Right renal pelvis (tissue), 4 donors: ENCODE measurements at regions not wholly inside any gene's neighbourhood (a gene's known extent, or its start where the extent isn't known, plus 50 kb on each side); places are given as distances from the start of the nearest gene placed in this dataset.

Experiments
- DNase-seq, 4 donors: peaks; one replicate each; pipeline ENCODE4 v3.0.0-alpha.2; 2013; ENCODE audit warnings: low read depth in 4 of 4, low spot score in 3 of 4, missing footprints in 1 of 4

DNA sequence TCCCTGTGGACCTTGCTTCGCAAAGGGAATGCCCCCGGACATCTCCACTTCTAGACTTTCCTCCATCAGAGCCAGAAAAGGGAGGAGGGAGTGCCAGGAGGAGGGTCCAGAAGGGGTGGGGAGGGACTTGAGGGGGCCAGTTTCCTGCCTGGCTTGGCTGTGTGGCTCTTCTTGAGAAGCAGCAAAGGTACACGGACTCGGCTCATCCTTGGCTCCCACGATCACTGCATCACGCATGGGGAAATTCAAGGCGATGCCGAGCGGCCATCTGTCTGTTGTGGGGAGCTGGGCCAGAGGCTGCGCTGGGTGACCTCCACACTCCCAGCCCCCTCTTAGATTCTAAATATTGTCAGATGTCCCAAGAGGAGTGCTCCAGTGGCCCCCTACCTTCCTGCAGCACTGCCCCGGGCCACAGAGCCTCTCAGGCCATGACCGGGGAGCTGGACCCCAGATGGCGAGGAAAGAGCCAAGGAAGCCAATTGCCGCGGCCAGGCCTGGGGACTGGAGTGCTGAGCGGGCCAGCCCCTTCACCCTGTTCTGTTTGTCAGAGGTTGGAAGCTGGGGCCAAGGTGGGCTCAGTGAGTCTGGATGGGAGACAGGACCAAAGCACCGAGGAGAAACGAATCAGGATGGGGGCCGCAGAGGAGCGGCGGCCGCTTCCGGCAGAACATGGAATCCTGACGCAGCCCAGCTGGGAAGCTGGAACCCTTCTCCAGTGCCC, 104.5 kb downstream of the RBFOX3 start:
- no peak for DNase-seq

DNA sequence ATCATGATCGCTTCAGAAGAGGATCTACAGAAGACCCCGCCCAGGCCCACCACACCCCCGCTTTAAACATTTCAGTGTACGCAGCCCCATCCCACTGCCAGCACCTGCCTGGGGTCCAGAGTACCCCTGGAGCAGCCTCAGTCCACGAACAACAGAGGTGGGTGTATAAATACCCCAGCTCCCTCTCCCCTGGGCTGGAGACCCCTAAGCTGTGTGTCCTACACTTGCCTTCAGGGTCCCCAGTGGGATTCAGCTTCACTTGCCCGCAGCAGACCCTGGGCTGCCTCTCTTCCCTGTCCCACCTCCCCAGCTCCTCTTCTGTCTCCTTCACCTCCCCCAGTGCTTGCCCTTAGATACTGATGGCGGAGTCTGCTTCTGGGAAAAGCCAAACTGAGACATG, 105.7 kb downstream of the RBFOX3 start:
- DNase-seq: no peak

DNA sequence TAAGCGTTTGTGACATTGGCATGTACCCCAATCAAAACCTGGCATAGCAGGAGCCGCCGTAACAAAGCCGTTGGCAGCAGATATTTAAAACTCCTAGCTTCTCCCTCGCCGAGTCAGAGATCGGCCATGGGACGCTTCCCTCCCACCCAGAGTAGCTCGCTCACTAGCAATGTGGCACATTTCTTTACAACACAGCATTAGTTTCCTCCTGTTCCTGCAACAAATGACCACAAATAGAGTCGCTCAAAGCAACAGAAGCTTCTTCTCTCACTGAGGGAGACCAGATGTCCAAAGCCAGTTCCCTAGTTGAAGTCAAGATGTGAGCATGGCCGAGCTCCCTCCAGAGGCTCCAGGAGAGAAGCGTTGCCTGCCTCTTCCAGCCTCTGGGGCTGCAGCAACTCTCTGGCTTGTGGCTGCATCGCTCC, 106.7 kb downstream of the RBFOX3 start:
- no peak for DNase-seq

DNA sequence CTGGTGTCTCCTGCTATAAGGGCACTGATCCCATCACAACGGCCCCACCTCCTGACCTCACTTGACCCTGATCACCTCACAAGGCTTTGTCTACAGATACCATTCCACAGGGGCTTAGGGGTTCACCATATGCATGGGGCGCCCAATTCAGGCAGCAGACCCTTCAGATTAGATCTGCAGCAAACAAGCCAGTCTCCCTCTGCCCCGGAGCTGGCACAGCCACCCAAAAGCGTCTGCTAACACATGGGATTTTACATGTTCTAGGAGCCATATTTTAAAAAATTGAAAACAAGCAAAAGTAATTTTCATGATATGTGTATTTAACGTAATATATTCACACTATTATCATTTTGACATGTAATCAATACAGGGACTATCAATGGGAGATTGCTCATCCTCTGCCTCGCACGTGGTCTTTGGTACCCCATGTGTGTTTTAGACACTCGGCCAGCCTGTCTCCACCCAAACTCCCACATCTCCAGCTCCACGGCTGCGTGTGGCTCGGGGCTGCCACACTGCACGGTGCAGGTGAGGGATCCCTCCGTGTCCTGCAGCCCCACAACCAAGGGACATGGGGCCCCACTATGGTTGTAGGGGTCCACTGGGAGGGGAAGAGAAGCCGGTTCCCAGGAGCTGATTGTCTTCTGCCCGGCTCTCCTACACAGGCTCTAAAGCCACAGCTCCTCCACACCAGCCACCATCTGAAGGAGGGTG, 107.6 kb downstream of the RBFOX3 start:
- no peak for DNase-seq

DNA sequence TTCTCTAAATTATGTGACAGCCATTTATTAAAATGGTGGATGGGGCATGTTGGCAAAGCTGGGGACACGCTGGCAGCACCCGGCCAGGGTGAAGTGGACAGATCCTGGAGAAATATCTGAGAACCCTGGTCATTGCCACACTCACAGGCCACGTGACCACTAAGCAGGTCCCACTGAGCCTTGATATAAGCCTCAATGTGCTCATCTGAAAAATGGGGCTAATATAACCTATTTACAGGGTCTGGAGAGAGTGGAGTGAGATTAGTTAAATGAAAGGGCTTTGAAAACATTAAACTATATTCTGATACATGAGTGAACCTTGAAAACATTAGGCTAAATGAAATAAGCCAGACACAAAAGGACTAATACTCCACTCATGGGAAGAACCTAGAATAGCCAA, 108.9 kb downstream of the RBFOX3 start:
- DNase-seq: no peak

DNA sequence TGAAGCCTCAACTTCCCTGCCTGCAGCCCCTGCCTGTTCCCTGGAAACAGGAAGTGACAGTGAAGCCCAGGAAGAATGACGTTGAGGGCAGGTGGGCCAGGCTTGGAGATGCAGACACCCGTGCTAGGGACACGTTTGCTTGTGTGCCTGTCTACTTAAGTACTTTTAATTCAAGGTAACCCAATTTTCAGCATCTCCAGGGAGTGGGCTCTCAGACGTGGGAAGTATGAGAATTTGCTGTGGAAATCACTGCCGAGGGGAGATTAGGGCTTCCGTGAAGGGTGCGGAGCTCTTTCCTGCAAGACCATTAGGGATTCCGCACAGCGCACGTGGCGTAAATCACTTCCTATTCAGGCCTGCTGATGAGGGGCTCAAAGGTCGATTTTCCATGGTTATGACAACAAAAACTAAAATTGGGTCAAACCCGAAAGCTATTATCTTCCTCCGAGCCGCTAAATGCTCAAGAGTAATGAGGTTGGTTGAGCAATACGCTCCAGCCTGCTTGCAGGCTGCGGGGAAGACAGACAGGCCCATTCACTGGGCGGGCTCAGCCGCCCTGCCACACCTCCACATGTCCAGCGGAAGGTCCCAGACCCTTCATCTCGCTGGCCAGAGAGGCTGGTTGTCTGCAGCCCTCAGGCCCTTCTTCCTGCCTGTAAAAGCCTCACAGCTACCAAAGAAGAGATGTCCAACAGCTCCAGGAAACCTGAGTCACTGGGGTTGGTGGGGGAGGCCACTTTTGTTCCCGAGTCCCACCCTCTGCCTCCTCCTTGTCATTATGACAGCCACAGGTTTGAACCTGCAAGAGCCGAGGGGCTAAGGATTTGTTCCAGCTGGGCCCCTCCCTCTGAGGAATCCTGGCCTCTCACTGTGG, 109.9 kb downstream of the RBFOX3 start:
- no peak for DNase-seq

DNA sequence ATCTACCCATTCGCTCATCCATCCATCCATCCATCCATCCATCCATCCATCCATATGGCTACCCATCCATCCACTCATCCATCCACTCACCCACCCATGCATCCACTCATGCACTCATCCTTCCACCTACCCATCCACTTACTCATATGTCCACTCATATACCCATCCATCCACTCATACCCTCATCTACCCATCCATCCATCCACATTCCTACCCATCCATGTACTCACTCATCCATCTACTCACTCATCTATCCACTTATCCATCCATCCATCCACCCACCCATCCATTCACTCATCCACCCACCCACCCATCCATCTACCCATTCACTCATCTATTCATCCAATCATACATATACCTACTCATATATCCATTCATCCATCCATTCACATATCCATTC, 112.0 kb downstream of the RBFOX3 start:
- DNase-seq: no peak

DNA sequence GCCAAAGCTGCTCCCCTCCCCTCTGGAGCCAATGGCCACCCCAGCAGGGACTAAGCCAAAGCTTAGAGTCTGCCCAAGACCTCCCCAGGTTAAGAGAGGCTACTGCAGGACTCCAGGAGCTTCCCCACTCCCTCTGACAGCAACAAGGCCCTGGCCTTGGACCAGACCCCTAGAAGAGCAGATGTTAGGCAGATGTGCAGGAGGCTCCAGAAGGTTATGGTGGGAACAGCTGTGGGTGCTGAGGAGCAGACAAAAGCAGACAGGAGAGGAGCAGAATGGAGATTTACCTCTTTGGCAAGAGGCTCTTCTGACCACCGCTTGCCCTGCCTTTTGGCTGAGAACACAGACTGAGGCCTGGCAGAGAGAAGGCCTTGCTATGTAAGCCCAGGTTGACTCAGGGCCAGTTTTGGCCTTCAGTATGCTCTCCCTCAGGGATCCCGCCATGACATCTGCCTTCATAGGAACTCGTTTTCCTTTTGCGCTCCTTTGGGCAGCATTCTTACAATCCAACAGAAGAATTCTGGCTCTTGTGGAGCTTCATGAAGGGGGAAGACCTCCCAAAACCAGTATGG, 113.0 kb downstream of the RBFOX3 start:
- no peak for DNase-seq

DNA sequence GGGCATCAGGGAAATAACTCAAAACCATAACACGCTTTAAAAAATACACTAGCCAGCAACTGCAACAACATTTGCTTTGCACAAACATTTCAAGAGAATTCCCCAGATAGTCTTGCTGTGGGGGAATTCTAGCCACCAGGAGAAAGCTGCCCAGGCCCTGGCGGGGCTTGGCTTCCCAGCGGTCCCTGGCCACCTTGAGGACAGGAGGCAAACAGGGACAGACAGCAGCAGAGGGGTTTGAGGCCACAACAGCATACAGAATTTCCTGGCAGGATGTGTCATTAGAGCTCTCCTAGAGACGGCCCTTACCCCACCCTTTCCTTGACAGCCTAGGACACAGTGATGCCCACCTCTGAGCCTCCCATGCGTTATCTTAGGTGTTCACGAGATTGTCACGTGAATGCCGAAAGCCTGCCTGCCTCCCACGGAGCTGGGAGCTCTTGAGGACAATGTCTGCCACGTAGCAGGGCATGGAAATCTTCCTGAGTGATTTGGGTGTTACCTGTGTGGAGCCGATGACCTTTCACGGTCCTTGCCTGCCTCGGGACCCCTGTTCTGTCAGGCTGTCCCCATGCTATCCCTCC, 114.3 kb downstream of the RBFOX3 start:
- DNase-seq: no peak

DNA sequence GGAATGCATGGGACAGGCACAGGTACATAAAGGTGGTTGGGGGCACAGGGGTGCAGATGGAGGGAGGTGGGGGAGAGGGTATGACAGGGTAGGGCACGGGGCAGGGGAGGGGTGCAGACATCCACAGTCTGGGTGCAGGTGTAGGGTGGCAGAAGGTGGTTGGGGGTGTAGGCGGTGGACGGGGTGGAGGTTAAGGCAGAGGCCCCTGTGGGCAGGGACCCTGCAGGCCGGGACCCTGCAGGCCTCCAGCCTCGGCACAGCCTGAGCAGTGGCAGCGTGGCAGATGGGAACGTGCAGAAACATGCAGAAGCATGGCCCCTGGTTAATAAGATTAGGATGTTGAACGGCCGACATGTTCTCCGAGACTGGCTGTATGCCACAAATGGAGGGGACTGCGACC, 115.2 kb downstream of the RBFOX3 start:
- no peak for DNase-seq

DNA sequence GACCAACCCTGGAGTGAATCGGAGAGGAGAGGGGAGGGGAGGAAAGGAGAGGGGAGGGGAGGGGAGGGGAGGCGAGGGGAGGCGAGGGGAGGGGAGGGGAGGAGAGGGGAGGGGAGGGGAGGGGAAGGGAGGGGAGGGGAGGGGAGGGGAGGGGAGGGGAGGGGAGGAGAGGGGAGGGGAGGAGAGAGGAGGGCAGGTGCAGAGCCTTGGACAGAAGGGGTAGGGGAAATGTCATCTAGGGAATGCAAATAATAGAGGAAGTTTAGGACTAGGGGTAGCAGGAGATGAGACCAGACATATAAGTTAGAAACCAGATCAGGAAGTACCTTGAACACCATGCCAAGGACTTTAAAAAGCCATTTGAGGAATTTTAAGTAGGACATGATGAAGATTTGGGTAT, 119.8 kb downstream of the RBFOX3 start:
- no peak for DNase-seq

DNA sequence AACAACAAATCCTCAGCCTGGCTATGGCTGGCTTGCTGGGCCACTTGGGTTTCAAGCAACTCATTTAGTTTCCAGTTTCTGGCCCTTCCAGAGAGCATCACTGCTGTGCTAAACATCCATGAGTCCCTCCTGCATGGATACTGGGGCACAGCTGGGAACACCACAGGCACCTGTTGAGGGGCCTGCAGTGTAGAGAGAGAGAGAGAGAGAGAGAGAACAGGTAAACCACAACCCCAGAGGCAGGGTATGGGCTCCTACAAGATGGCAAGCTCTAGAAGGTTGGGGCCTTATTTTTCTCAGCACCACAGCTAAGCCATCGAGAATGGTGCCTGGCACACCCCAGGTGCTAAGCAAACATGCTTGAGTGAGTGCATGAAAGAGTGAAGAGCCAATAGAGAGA, 120.3 kb downstream of the RBFOX3 start:
- no peak for DNase-seq

DNA sequence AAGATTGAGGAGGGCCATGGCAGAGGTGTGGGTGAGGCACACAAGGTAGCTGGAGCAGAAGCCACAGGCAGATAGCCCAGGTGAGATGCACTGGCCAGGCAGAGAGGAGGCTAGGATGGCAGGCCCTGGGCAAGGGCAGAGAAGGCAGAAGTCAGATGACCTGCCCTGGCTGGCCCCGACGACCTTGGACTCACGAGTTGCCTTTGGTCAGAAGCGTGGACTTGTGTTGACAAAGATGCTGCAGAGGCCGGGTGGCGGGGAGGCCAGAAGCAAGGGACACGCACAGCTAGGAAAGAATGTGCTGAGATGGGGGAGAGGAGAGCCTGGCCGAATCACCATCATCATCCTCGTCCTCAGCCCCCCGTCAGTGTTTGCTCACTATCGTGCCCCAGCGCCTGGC, 123.7 kb downstream of the RBFOX3 start:
- DNase-seq: no peak

DNA sequence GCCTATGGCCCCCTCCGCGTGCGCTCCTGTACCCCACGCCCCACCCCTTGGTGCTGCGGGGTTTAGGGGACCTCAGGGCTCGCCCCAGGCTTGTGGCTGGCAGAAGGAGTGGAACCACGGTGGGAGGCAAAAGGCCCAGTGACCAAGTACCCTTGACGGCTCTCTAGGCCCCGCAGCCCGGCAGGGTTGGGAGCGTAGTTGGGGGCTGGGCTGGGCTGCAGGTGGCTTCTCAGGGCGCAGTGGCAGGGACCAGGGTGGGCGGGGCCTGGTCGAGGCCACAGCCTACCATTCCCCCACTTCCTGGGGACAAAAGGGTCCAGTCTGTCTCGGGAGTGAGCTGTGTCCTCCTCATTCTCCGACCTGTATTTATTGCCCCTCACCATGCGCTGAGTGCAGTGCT, 124.9 kb downstream of the RBFOX3 start:
- no peak for DNase-seq

DNA sequence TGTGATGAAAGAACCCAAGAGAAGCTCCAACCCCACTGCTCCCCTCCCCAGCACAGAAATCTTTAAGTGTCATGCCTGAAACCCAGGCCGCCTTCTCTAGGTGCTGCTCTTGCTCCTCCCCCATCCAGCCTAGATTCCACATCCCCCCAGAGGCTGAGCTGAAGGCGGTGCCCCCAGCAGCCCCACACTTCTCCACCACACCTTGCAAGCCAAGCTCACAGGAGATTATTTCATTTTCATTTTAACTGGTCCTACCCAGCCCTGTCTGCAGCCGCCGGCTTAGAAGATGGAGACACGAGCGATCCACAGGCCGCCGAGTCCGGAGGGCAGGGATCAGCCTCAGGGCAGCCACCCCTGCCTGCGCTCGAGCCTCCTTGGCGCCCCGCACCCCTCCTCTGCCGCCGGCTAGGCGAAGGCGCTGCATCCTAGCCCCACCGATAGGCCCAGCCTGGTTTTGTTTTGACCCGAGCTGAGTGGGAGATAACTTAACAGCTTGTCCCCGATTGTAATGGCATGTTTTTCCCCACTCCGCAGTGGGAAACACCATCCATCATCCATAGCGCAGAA, 125.3 kb downstream of the RBFOX3 start:
- DNase-seq: no peak

DNA sequence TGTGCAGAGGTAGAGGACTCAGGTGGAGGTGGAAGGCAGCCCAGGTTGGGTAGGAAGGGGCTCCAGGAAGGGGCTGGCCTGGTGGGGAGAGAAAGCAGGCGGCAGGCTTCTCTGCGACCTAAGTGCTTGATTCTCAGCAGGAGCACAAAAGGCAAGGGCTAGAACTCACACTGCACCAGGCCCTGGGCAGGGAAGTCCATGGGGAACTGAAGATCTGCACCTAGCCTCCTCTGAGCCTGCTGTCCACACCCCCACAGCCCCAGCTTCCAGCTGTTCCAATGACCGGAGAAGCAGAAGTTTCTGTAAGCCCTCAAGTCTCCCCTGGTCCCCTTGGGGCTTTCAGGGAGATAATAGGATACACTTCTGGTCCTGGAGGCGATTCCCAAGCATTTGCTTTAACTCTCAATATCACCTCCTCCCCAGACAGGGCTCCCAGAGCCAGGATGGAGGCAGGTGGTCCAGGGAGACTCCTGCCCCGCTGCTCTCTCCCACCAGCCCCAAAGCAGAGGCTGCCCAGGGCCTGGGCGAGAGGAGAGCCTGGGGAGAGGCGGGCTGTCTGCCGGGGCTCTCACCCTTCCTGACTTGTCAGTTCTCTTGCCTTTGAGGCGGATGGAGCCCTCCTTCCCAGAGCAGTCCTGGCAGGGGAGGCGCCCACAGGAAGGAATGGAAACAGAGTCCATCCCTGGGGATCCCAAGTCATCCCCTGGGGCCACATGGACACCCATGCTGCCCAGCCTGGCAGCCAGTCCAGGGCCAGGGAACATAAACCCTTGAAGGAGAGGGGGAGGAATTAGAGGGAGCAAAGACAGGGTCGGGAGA, 126.0 kb downstream of the RBFOX3 start:
- DNase-seq: no peak

DNA sequence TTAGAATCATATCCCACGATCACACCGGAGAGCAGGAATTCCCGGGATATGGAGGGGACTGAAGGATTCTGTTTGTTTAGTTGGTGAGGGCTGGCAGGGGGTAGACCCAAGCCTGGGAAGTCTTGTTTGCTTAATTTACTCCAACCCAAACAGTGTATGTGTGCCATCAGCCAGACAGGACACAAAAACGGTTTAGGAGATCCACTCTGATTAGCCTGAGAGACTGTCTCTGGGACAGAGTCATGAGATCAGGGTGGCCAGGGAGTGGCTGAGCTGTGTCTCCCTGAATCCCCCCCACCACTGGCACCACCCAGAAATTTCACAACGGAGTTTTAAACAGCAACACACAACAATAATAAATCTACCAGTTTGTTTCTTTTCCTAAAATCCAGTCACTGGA, 127.0 kb downstream of the RBFOX3 start:
- DNase-seq: no peak

DNA sequence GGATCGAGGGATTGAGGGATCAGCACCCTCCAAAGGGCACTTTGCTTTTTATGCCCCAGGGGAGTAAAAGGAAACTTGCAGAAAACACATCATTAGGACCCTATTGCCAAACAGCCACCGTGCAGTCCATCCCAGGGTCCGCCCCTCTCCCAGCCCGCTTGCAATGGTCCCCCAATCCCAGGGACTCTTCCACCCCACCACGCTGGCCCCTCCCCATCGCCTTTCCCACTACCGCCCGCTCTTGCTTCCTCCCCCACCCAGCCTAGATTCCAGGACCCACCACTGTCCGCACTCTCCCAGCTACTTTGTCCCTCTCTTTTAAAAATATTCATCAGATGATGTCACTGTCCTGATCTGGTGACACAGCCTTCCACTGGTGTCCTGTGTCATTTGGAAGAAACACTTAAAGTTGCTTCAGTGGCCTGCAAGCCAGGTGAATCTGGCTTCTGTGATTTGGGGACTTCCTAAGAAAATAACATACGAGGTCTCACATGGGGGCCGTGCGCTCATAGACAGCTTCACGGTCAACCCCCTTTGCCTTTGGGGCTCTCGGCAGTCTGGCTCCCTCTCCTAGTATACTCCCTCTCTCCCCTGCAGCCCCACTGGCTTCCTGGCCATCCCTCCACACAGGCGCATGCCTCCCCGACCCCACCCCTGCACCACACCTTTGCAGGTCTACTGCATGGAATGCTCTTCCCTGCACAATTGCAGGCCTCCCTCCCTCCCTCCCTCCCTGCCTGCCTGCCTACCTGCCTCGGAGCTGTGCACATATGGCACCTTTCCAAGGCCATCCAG, 127.9 kb downstream of the RBFOX3 start:
- peak in 1 of 4 donors; percentile 15 for DNase-seq

DNA sequence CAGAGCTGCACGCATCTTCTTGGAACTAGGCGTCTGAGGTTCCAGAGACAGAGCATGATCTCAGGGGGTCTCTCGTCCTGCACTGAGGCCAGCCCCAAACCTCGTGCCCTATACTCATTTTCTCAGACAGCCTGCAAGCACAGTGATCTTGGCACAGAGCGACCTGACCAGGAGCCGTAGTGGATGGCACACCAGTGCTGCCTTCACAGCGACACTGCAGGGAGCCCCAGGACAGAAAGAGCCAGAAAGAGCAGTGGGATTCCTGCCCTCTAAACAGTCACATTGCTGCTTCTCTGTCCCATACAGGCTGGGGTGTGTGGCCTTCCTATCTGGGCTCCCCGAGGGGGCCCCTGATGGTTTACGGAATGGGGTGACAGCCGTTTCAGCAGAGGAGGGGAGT, 131.0 kb downstream of the RBFOX3 start:
- no peak for DNase-seq
